ENCODE measurements at regions not wholly inside any gene's neighbourhood (a gene's known extent, or its start where the extent isn't known, plus 50 kb on each side); places are given as distances from the start of the nearest gene placed in this dataset.

DNA sequence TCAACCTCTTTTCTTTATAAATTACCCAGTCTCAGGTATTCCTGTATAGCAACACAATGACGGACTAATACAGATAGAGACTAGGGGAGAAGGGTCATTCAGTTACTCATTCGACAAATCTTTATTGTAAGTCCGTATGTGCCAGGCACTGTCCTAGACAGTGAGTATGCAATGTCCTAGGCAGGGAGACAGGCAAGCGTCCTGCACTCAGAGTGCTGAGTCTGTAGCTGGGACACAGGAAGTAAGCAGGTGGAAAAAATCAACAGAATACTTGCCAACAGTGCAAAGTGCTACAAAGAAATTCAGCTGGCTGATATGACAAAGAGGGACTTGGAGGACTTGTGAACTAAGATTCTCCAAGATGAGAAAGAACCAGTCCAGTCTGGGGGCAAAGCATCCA lies 92.2 kb upstream of the ZBTB40 start (continued):
- TF ChIP-seq, protein P1, sequence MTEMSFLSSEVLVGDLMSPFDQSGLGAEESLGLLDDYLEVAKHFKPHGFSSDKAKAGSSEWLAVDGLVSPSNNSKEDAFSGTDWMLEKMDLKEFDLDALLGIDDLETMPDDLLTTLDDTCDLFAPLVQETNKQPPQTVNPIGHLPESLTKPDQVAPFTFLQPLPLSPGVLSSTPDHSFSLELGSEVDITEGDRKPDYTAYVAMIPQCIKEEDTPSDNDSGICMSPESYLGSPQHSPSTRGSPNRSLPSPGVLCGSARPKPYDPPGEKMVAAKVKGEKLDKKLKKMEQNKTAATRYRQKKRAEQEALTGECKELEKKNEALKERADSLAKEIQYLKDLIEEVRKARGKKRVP (CRISPR knock-in tag; IDR thresholded peaks at IDR 0.05): no peak
- no peak for TF ChIP-seq NFE2L2 (IDR thresholded peaks at IDR 0.05; ENCODE audit: low read length)
- peak; percentile 67; the same call in 1 of the 2 replicates for TF ChIP-seq ETV5 (CRISPR knock-in tag; IDR thresholded peaks at IDR 0.05; ENCODE audit: borderline replicate concordance)
- no peak for TF ChIP-seq ZNF431 (CRISPR knock-in tag; IDR thresholded peaks at IDR 0.05; ENCODE audit: borderline replicate concordance, low read depth)
- TF ChIP-seq, protein P2, sequence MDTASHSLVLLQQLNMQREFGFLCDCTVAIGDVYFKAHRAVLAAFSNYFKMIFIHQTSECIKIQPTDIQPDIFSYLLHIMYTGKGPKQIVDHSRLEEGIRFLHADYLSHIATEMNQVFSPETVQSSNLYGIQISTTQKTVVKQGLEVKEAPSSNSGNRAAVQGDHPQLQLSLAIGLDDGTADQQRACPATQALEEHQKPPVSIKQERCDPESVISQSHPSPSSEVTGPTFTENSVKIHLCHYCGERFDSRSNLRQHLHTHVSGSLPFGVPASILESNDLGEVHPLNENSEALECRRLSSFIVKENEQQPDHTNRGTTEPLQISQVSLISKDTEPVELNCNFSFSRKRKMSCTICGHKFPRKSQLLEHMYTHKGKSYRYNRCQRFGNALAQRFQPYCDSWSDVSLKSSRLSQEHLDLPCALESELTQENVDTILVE (CRISPR knock-in tag; IDR thresholded peaks at IDR 0.05): no peak
- no peak for TF ChIP-seq MXI1 (IDR thresholded peaks at IDR 0.05; ENCODE audit: borderline replicate concordance, low read depth, low read length)
- no peak for TF ChIP-seq ZNF335 (CRISPR knock-in tag; IDR thresholded peaks at IDR 0.05)
- TF ChIP-seq SAP130 (CRISPR knock-in tag; IDR thresholded peaks at IDR 0.05; ENCODE audit: low read depth): 0 out of 2 replicates have a peak, but pooled peaks have one; percentile 23
- TF ChIP-seq ZNF235 (CRISPR knock-in tag; IDR thresholded peaks at IDR 0.05; ENCODE audit: borderline replicate concordance): no peak

DNA sequence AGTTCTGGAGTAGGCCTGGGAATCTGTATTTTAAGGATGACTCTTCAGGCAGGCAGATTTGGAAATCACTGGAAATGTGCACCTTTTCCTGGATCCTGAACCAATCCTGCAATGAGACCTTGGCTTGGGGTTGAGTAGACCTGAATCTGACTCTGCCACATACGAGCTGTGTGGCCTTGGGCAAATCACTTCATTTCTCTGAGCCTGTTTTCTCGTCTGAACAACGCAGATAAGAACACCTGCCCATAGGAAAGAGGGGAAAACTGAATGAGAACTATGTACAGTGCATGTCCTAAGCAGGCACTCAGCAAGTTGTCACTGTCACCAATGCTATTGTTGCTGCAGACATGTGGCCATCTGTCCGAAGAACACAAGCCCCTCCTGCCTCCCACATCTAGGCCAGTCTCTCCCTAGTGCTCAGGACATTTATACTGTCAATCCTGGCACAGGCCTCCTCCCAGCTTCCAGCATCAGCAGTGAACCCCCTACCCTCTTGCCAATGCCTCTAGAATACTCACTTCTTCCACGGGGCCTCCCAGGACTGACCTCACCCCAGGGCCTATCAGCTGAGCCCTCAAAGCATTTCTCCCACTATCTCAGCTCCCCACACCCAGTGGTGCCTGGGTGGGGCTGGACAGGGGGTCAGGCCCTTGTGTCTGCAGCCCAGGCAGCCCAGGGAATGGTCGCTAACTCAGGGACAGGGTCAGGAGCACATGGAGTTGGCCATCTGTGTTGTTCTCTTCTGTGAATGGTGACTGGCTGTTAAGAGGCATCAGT lies 88.8 kb upstream of the ZBTB40 start:
- H2AFZ ChIP-seq (ENCODE audit: low read length): no peak overlapping the region
- no peak overlapping the region for H3K4me3 ChIP-seq (replicated peaks in 1 of 3; ENCODE audit: insufficient read depth in 1 of 3, low read depth in 2 of 3, low read length in 3 of 3)
- ChIA-PET CTCF (ENCODE audit: low intra/inter-chr PET ratio, low total read pairs) (no interaction called here), POLR2A (interaction anchor here (0.6 kb wide), 1 partner anchor 46 kb away, joined by 3 read pairs; no protein-coding TSS in a partner anchor)
- in situ Hi-C loops (cut with HindIII; ENCODE audit: extremely low pct_ligation_motif_present, low pct_unique_long_range_greater_than_20kb): no loop called here
- H3K79me2 ChIP-seq (ENCODE audit: insufficient read depth, low read length): no peaks in the 10 kb centered on the region
- H4K20me1 ChIP-seq (ENCODE audit: insufficient read depth, low read length): no peaks in the 10 kb centered on the region
- BruUV-seq (replicated peaks): no TSS peak
- ATAC-seq (no peak), DNase-seq (ENCODE audit: low spot score) (no peak), FAIRE-seq (no peak)
- no peak for TF ChIP-seq PRPF4 (IDR thresholded peaks at IDR 0.05; ENCODE audit: low read depth, low read length, poor library complexity, severe bottlenecking)
- TF ChIP-seq ZNF83 (CRISPR knock-in tag; IDR thresholded peaks at IDR 0.05; ENCODE audit: borderline replicate concordance): no peak
- TF ChIP-seq CEBPG (CRISPR knock-in tag; IDR thresholded peaks at IDR 0.05): no peak
- TF ChIP-seq ZNF761 (CRISPR knock-in tag; conservative IDR thresholded peaks at IDR 0.05): no peak
- no peak for TF ChIP-seq PHB2 (IDR thresholded peaks at IDR 0.05; ENCODE audit: partially characterized antibody)
- TF ChIP-seq MIER3 (CRISPR knock-in tag; IDR thresholded peaks at IDR 0.05; ENCODE audit: borderline replicate concordance): no peak
- no peak overlapping the region for H3K9ac ChIP-seq (ENCODE audit: insufficient read depth, low read depth, low read length)
- 12% methylated on average over 6 of the region's 6 CpGs for WGBS (ENCODE audit: low lambda C conversion rate)
- H3K4me2 ChIP-seq (ENCODE audit: low read depth, low read length): no peak overlapping the region
- intact Hi-C loops (cut with micrococcal nuclease; ENCODE audit: unreplicated experiment): no loop called here
- H3K4me1 ChIP-seq (ENCODE audit: insufficient read depth, low read length): peaks cover 14% of the 10 kb centered on the region
- no peak overlapping the region for H3K27ac ChIP-seq (ENCODE audit: extremely low read length, insufficient read depth, low read length)
- H3K9me3 ChIP-seq (ENCODE audit: low read length): no peaks in the 10 kb centered on the region
- H3K36me3 ChIP-seq (replicated peaks in 1 of 2; ENCODE audit: control insufficient read depth in 1 of 2, insufficient read depth in 2 of 2, low read length in 2 of 2): no peaks in the 10 kb centered on the region
- H3K27me3 ChIP-seq (ENCODE audit: control insufficient read depth in 1 of 2, insufficient read depth in 2 of 2, low read length in 2 of 2): peaks cover 12 to 73% of the 10 kb centered on the region in 2 experiments

Data from HepG2 (cell line).